ENCODE measurements at regions not wholly inside any gene's neighbourhood (a gene's known extent, or its start where the extent isn't known, plus 50 kb on each side); places are given as distances from the start of the nearest gene placed in this dataset.
"Not testable (repeated sequence)": the region's sequence is repeated elsewhere in the genome, so short reads cannot be mapped to it uniquely, and the experiment has no call there.

DNA sequence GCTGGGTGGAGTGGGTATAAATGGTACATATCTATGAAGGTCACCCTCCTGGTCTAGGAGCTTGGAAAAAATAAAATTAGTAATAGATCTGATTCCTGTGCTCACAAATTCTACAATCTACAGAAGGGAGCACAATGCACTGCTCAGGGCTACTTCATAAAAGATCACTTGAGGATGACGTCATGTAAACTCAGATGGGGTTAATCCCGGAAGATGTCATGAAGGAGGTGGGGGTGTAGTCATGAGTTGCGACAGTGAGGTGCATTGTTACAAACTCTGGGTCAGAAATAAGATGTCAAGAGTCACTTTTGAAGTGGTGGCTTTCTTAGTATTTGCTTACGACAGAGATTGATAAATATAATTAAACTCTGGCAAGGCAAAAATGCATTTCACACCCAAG is 68.2 kb downstream of the LHX9 start:
- H3K4me1 Mint-ChIP-seq, result no peaks in the 10 kb centered on the region
- DNase-seq (no peak), ATAC-seq (no peak)
- no peaks in the 10 kb centered on the region for H3K36me3 Mint-ChIP-seq
- no peak overlapping the region for H3K4me3 Mint-ChIP-seq
- H3K27me3 Mint-ChIP-seq, result peaks cover 15% of the 10 kb centered on the region
- no peaks in the 10 kb centered on the region for H3K9me3 Mint-ChIP-seq (ENCODE audit: low read depth)
- CTCF ChIA-PET, result no interaction called here
- H3K27ac Mint-ChIP-seq, result no peak overlapping the region

DNA sequence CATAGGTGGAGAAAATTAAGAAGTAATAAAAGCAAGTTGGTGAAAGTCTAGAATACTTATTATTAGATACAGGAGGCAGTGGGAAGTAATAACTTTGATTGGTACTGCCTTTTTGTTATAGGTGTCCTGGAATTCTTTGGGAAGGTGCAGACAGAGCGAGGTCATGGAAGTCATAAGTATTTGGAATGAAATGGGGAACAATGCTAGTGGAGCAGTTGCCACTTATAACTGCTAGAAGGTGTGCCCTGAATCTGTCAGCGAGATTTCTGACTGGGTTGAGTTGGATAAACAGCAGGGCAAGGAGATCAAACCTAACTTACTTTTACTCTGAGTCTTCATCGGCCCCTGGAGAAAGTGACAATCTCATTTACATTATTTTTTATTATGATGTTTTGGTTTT is 69.6 kb downstream of the LHX9 start:
- CTCF ChIA-PET, result no interaction called here
- ATAC-seq (no peak), DNase-seq (no peak)
- Mint-ChIP-seq H3K4me3 (no peak overlapping the region), H3K4me1 (no peaks in the 10 kb centered on the region), H3K36me3 (no peaks in the 10 kb centered on the region), H3K27ac (no peak overlapping the region), H3K27me3 (peaks cover 13% of the 10 kb centered on the region), H3K9me3 (ENCODE audit: low read depth) (no peaks in the 10 kb centered on the region)

GRCh38 chr1:197987294-197987693 is 70.1 kb downstream of the LHX9 start:
- CTCF ChIA-PET, result no interaction called here
- DNase-seq, result no peak
- Mint-ChIP-seq H3K4me3 (no peak overlapping the region), H3K27ac (no peak overlapping the region), H3K36me3 (no peaks in the 10 kb centered on the region), H3K9me3 (ENCODE audit: low read depth) (no peaks in the 10 kb centered on the region), H3K27me3 (peaks cover 12% of the 10 kb centered on the region), H3K4me1 (no peaks in the 10 kb centered on the region)
- ATAC-seq, result no peak

- H3K4me3 Mint-ChIP-seq; H3K36me3 Mint-ChIP-seq; H3K27ac Mint-ChIP-seq; ATAC-seq; CTCF ChIA-PET; H3K27me3 Mint-ChIP-seq; H3K4me1 Mint-ChIP-seq; H3K9me3 Mint-ChIP-seq (ENCODE audit: low read depth); DNase-seq: not testable (repeated sequence)
These were observed 71.4 kb downstream of the LHX9 start for GRCh38 chr1:197988581-197988980.

- H3K36me3 Mint-ChIP-seq, result no peaks in the 10 kb centered on the region
- CTCF ChIA-PET, result no interaction called here
- ATAC-seq, result no peak
- H3K27me3 Mint-ChIP-seq, result peaks cover 4% of the 10 kb centered on the region
- no peak overlapping the region for H3K27ac Mint-ChIP-seq
- no peaks in the 10 kb centered on the region for H3K9me3 Mint-ChIP-seq (ENCODE audit: low read depth)
- H3K4me3 Mint-ChIP-seq, result no peak overlapping the region
- H3K4me1 Mint-ChIP-seq, result no peaks in the 10 kb centered on the region
- DNase-seq, result no peak
These were observed 71.9 kb downstream of the LHX9 start for GRCh38 chr1:197989058-197989457.

- no peak overlapping the region for H3K27ac Mint-ChIP-seq
- ATAC-seq (no peak), DNase-seq (no peak)
- no peak overlapping the region for H3K4me3 Mint-ChIP-seq
- peaks cover 3% of the 10 kb centered on the region for H3K27me3 Mint-ChIP-seq
- no peaks in the 10 kb centered on the region for H3K4me1 Mint-ChIP-seq
- CTCF ChIA-PET, result no interaction called here
- no peaks in the 10 kb centered on the region for H3K36me3 Mint-ChIP-seq
- no peaks in the 10 kb centered on the region for H3K9me3 Mint-ChIP-seq (ENCODE audit: low read depth)
These were observed 74.4 kb downstream of the LHX9 start for GRCh38 chr1:197991594-197991993.

- Mint-ChIP-seq H3K36me3 (no peaks in the 10 kb centered on the region), H3K27ac (no peak overlapping the region), H3K27me3 (peaks cover 5% of the 10 kb centered on the region), H3K4me1 (no peaks in the 10 kb centered on the region), H3K4me3 (no peak overlapping the region), H3K9me3 (ENCODE audit: low read depth) (no peaks in the 10 kb centered on the region)
- CTCF ChIA-PET, result no interaction called here
- DNase-seq, result no peak
- no peak for ATAC-seq
These were observed 77.8 kb downstream of the LHX9 start for GRCh38 chr1:197994907-197995407.

GRCh38 chr1:197995408-197996258 is 78.5 kb downstream of the LHX9 start:
- no peaks in the 10 kb centered on the region for H3K36me3 Mint-ChIP-seq
- no peak overlapping the region for H3K27ac Mint-ChIP-seq
- H3K4me3 Mint-ChIP-seq, result no peak overlapping the region
- no peak for DNase-seq
- ATAC-seq, result no peak
- no peaks in the 10 kb centered on the region for H3K9me3 Mint-ChIP-seq (ENCODE audit: low read depth)
- CTCF ChIA-PET, result no interaction called here
- H3K4me1 Mint-ChIP-seq, result no peaks in the 10 kb centered on the region
- peaks cover 5% of the 10 kb centered on the region for H3K27me3 Mint-ChIP-seq

DNA sequence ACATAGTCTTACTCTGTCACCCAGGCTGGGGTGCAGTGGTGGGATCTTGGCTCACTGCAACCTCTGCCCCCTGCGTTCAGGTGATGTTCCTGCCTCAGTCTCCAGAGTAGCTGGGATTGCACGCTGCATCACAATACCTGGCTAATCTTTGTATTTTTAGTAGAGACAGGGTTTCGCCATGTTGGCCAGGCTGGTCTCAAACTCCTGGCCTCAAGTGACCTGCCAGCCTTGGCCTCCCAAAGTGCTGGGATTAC is 79.0 kb downstream of the LHX9 start:
- ATAC-seq; H3K27me3 Mint-ChIP-seq; H3K4me3 Mint-ChIP-seq; CTCF ChIA-PET; H3K36me3 Mint-ChIP-seq; H3K27ac Mint-ChIP-seq; H3K9me3 Mint-ChIP-seq (ENCODE audit: low read depth); H3K4me1 Mint-ChIP-seq; DNase-seq: not testable (repeated sequence)

DNA sequence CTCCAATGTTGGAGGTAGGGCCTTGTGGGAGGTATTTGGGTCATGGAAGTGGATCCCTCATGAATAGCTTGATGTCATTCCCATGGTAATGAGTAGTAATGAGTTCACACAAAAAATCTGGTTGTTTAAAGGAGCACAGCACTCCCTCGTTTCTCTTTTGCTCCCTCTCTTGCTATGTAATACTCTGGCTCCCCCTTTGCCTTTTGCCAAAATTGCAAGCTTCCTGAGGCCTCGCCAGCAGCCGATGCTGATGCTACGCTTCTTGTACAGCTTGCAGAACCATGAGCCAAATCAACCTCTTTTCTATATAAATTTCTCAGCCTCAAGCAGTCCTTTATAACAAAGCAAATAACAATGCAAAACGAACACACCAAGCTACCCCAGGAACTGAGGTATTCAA is 80.9 kb downstream of the LHX9 start:
- Mint-ChIP-seq H3K4me3 (no peak overlapping the region), H3K27ac (no peak overlapping the region), H3K27me3 (peaks cover 7% of the 10 kb centered on the region), H3K4me1 (peaks cover 2% of the 10 kb centered on the region), H3K9me3 (ENCODE audit: low read depth) (no peaks in the 10 kb centered on the region), H3K36me3 (no peaks in the 10 kb centered on the region)
- CTCF ChIA-PET, result interaction anchor here (0.8 kb wide), 1 partner anchor 26 kb away, joined by 4 read pairs; no protein-coding TSS in a partner anchor
- ATAC-seq, result no peak
- DNase-seq, result no peak

DNA sequence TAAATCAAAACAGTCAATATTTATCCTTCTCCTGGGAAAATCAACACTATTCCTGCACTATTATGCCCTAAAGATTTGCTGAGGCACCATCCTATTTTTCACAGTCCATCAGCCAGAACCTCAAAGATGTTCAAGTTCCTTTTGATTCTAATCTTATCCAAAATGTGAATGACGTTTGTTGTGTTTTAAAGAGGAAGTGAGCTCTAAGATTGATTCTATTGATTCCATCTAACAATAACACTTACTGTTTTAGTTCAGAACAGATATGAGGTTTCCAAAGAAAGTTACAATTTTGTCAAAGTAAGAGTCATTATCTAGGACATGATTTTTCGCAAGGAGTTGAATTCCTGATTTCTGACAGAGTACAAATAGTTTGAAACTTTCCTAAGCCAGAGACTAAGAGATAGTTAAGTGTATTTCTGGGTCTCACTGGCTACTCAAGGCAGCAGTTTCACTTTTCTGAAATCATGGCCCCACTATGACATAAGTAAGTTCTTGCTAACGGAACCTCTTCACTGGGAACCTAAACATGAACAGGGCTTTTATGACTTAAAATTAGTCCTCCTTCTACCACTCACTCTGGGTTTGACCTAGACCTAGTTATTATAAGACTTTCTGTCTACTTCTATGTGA is 84.7 kb downstream of the LHX9 start:
- H3K9me3 Mint-ChIP-seq (ENCODE audit: low read depth), result no peaks in the 10 kb centered on the region
- CTCF ChIA-PET, result interaction anchor here (1.0 kb wide), 1 partner anchor 30 kb away, joined by 3 read pairs; no protein-coding TSS in a partner anchor
- H3K27ac Mint-ChIP-seq, result no peak overlapping the region
- no peak for ATAC-seq
- no peak overlapping the region for H3K4me3 Mint-ChIP-seq
- peaks cover 2% of the 10 kb centered on the region for H3K4me1 Mint-ChIP-seq
- peaks cover 17% of the 10 kb centered on the region for H3K27me3 Mint-ChIP-seq
- no peak for DNase-seq
- no peaks in the 10 kb centered on the region for H3K36me3 Mint-ChIP-seq

GRCh38 chr1:198003468-198003867 is 86.3 kb downstream of the LHX9 start:
- H3K27ac Mint-ChIP-seq, result no peak overlapping the region
- H3K4me3 Mint-ChIP-seq, result no peak overlapping the region
- peaks cover 2% of the 10 kb centered on the region for H3K4me1 Mint-ChIP-seq
- DNase-seq (no peak), ATAC-seq (no peak)
- peaks cover 1% of the 10 kb centered on the region for H3K36me3 Mint-ChIP-seq
- CTCF ChIA-PET, result interaction anchor here (1.2 kb wide), 1 partner anchor 9 kb away, joined by 3 read pairs; no protein-coding TSS in a partner anchor
- peaks cover 17% of the 10 kb centered on the region for H3K27me3 Mint-ChIP-seq
- peaks cover 1% of the 10 kb centered on the region for H3K9me3 Mint-ChIP-seq (ENCODE audit: low read depth)

- ATAC-seq, result no peak
- H3K36me3 Mint-ChIP-seq, result peaks cover 6% of the 10 kb centered on the region
- H3K27me3 Mint-ChIP-seq, result peaks cover 9% of the 10 kb centered on the region
- DNase-seq, result no peak
- H3K4me3 Mint-ChIP-seq, result no peak overlapping the region
- H3K9me3 Mint-ChIP-seq (ENCODE audit: low read depth), result peaks cover 11% of the 10 kb centered on the region
- no peak overlapping the region for H3K27ac Mint-ChIP-seq
- CTCF ChIA-PET, result interaction anchor here (1.2 kb wide), 1 partner anchor 10 kb away, joined by 3 read pairs; no protein-coding TSS in a partner anchor
- no peaks in the 10 kb centered on the region for H3K4me1 Mint-ChIP-seq
These were observed 89.8 kb downstream of the LHX9 start for GRCh38 chr1:198007011-198007410.

All from activated CD8-positive, alpha-beta memory T cell treated with anti-CD3 and anti-CD28 coated beads, Interleukin-2, amount 10 ng/mL, durations not matched to agents 7 days and 5 days (primary cell).